ENCODE measurements at regions not wholly inside any gene's neighbourhood (a gene's known extent, or its start where the extent isn't known, plus 50 kb on each side); places are given as distances from the start of the nearest gene placed in this dataset.

DNA sequence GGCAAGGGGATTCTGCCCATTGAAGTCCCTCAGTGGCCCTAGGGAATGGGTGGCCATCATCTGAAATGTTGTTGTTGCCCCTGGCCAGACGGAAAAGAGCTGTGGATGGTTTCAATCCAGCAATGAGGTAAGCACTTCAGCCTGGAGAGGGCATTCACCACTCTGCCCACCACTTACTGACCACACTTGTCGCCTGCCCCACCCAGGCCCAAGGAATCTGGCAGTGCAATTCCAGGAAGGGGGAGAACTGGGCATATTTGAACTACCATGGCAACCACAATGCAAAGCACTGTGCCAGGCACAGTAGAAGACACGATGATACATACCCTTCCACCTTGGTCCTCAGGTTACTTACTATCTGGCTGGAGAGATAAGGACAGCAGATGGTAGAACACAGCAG is 161.6 kb downstream of the PDGFRA start:
- H3K27ac ChIP-seq (ENCODE audit: low read length) = no peak overlapping the region
- TF ChIP-seq, protein P1, sequence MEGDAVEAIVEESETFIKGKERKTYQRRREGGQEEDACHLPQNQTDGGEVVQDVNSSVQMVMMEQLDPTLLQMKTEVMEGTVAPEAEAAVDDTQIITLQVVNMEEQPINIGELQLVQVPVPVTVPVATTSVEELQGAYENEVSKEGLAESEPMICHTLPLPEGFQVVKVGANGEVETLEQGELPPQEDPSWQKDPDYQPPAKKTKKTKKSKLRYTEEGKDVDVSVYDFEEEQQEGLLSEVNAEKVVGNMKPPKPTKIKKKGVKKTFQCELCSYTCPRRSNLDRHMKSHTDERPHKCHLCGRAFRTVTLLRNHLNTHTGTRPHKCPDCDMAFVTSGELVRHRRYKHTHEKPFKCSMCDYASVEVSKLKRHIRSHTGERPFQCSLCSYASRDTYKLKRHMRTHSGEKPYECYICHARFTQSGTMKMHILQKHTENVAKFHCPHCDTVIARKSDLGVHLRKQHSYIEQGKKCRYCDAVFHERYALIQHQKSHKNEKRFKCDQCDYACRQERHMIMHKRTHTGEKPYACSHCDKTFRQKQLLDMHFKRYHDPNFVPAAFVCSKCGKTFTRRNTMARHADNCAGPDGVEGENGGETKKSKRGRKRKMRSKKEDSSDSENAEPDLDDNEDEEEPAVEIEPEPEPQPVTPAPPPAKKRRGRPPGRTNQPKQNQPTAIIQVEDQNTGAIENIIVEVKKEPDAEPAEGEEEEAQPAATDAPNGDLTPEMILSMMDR (IDR thresholded peaks at IDR 0.05; ENCODE audit: poor library complexity, severe bottlenecking) = no peak
- no peak for TF ChIP-seq TAF1 (IDR thresholded peaks at IDR 0.05; ENCODE audit: low read depth)
- TF ChIP-seq SMC3 (conservative IDR thresholded peaks at IDR 0.05; ENCODE audit: poor library complexity) = no peak
- no peaks in the 10 kb centered on the region for H3K9me3 ChIP-seq (ENCODE audit: low read length)
- H3K27me3 ChIP-seq (ENCODE audit: insufficient read depth, low read depth, low read length) = no peaks in the 10 kb centered on the region
- H3F3A ChIP-seq (ENCODE audit: insufficient read depth, low read length, poor library complexity, severe bottlenecking) = no peaks in the 10 kb centered on the region
- H3K36me3 ChIP-seq (ENCODE audit: insufficient read depth, low read length) = no peaks in the 10 kb centered on the region
- H4K20me1 ChIP-seq (ENCODE audit: insufficient read depth) = no peaks in the 10 kb centered on the region
- no peaks in the 10 kb centered on the region for H3K79me2 ChIP-seq (replicated peaks; ENCODE audit: insufficient read depth, low read length)
- H3K4me3 ChIP-seq (ENCODE audit: low read length) = no peak overlapping the region
- H3K9ac ChIP-seq (ENCODE audit: low read length) = no peak overlapping the region
- no peaks in the 10 kb centered on the region for H3K9me2 ChIP-seq (ENCODE audit: insufficient read depth, low read length)
- H3K4me2 ChIP-seq (ENCODE audit: low read length) = no peak overlapping the region
- H2AFZ ChIP-seq (ENCODE audit: low read depth, low read length) = no peak overlapping the region

DNA sequence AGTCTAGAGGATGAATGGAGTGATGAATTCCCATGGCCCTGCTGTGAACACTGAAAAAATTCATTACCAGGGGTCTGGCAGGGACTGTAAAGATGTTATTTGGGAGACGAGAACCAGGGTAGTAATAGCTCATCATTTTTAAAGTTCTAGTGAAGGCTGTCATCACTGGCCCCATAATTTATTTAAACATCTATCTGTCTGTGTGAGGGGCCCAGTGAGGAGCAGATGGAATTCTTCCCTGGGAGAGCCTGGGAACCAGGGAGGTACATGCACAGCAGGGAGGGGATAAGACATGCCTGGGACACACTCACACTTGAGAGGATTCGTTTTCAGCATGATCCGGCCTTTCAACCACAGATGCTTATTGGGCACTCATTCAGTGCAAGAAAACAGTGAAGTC is 162.0 kb downstream of the PDGFRA start:
- Histone ChIP-seq H3F3A (ENCODE audit: insufficient read depth, low read length, poor library complexity, severe bottlenecking) (no peaks in the 10 kb centered on the region), H3K9me3 (ENCODE audit: low read length) (no peaks in the 10 kb centered on the region)

More for the DNA sequence above, 162.0 kb downstream of the PDGFRA start:
- Histone ChIP-seq H3K9ac (ENCODE audit: low read length) (no peak overlapping the region), H3K27ac (ENCODE audit: low read length) (no peak overlapping the region), H2AFZ (ENCODE audit: low read depth, low read length) (no peak overlapping the region), H3K9me2 (ENCODE audit: insufficient read depth, low read length) (no peaks in the 10 kb centered on the region), H3K27me3 (ENCODE audit: insufficient read depth, low read depth, low read length) (no peaks in the 10 kb centered on the region), H3K4me3 (ENCODE audit: low read length) (no peak overlapping the region), H4K20me1 (ENCODE audit: insufficient read depth) (no peaks in the 10 kb centered on the region), H3K4me2 (ENCODE audit: low read length) (no peak overlapping the region), H3K36me3 (ENCODE audit: insufficient read depth, low read length) (no peaks in the 10 kb centered on the region), H3K79me2 (replicated peaks; ENCODE audit: insufficient read depth, low read length) (no peaks in the 10 kb centered on the region)
- TF ChIP-seq EP300 (conservative IDR thresholded peaks at IDR 0.05; ENCODE audit: poor library complexity, severe bottlenecking) = no peak
- TF ChIP-seq TAF1 (IDR thresholded peaks at IDR 0.05; ENCODE audit: low read depth) = no peak
- TF ChIP-seq, protein P2, sequence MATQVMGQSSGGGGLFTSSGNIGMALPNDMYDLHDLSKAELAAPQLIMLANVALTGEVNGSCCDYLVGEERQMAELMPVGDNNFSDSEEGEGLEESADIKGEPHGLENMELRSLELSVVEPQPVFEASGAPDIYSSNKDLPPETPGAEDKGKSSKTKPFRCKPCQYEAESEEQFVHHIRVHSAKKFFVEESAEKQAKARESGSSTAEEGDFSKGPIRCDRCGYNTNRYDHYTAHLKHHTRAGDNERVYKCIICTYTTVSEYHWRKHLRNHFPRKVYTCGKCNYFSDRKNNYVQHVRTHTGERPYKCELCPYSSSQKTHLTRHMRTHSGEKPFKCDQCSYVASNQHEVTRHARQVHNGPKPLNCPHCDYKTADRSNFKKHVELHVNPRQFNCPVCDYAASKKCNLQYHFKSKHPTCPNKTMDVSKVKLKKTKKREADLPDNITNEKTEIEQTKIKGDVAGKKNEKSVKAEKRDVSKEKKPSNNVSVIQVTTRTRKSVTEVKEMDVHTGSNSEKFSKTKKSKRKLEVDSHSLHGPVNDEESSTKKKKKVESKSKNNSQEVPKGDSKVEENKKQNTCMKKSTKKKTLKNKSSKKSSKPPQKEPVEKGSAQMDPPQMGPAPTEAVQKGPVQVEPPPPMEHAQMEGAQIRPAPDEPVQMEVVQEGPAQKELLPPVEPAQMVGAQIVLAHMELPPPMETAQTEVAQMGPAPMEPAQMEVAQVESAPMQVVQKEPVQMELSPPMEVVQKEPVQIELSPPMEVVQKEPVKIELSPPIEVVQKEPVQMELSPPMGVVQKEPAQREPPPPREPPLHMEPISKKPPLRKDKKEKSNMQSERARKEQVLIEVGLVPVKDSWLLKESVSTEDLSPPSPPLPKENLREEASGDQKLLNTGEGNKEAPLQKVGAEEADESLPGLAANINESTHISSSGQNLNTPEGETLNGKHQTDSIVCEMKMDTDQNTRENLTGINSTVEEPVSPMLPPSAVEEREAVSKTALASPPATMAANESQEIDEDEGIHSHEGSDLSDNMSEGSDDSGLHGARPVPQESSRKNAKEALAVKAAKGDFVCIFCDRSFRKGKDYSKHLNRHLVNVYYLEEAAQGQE (IDR thresholded peaks at IDR 0.05; ENCODE audit: borderline replicate concordance) = no peak
- TF ChIP-seq EZH2 (IDR thresholded peaks at IDR 0.05; ENCODE audit: borderline replicate concordance, insufficient read depth, low read length, poor library complexity, severe bottlenecking) = no peak
- TF ChIP-seq, protein P1 (IDR thresholded peaks at IDR 0.05; ENCODE audit: poor library complexity, severe bottlenecking) = no peak
- no peak for TF ChIP-seq RAD21 (conservative IDR thresholded peaks at IDR 0.05)
- TF ChIP-seq MXI1 (conservative IDR thresholded peaks at IDR 0.05; ENCODE audit: poor library complexity, severe bottlenecking) = no peak
- no peak for TF ChIP-seq POLR2AphosphoS5 (IDR thresholded peaks at IDR 0.05)
- no peak for TF ChIP-seq SMC3 (conservative IDR thresholded peaks at IDR 0.05; ENCODE audit: poor library complexity)

Measured in neural cell (in vitro differentiated cells).